AG08395 (cell line): ENCODE measurements at regions not wholly inside any gene's neighbourhood (a gene's known extent, or its start where the extent isn't known, plus 50 kb on each side); places are given as distances from the start of the nearest gene placed in this dataset.
"Not testable (repeated sequence)": the region's sequence is repeated elsewhere in the genome, so short reads cannot be mapped to it uniquely, and the experiment has no call there.

Experiments used
- DNase-seq: peaks from one replicate; pipeline ENCODE4 v3.0.0; 2012; ENCODE audit warnings: mixed read lengths, low spot score

GRCh38 chr6:146985111-146985510, 219.1 kb upstream of the STXBP5 start:
- no peak for DNase-seq

- no peak for DNase-seq
Measured at GRCh38 chr6:146985966-146986365, 218.3 kb upstream of the STXBP5 start.

- not testable (repeated sequence) for DNase-seq
Measured at GRCh38 chr6:146987938-146988337, 216.3 kb upstream of the STXBP5 start.

GRCh38 chr6:146989860-146990259, 214.4 kb upstream of the STXBP5 start:
- no peak for DNase-seq

GRCh38 chr6:146990284-146990683, 213.9 kb upstream of the STXBP5 start:
- DNase-seq = peak; percentile 50

- no peak for DNase-seq
Measured at GRCh38 chr6:146990821-146991798, 213.1 kb upstream of the STXBP5 start.

- DNase-seq = peak; percentile 19
Measured at GRCh38 chr6:146997062-146997461, 207.2 kb upstream of the STXBP5 start.

GRCh38 chr6:146999766-147000165, 204.5 kb upstream of the STXBP5 start:
- DNase-seq = no peak

- peak; percentile 51 for DNase-seq
Measured at GRCh38 chr6:147000545-147001488, 203.4 kb upstream of the STXBP5 start.

- DNase-seq = peak; percentile 19
Measured at GRCh38 chr6:147001621-147002020, 202.6 kb upstream of the STXBP5 start.

GRCh38 chr6:147003186-147003585, 201.0 kb upstream of the STXBP5 start:
- no peak for DNase-seq

- no peak for DNase-seq
Measured at GRCh38 chr6:147005499-147005898, 198.7 kb upstream of the STXBP5 start.

- no peak for DNase-seq
Measured at GRCh38 chr6:147007441-147007840, 196.8 kb upstream of the STXBP5 start.

GRCh38 chr6:147009358-147009757, 194.9 kb upstream of the STXBP5 start:
- no peak for DNase-seq

GRCh38 chr6:147015674-147016073, 188.5 kb upstream of the STXBP5 start:
- no peak for DNase-seq

GRCh38 chr6:147016440-147016839, 187.8 kb upstream of the STXBP5 start:
- DNase-seq = no peak

- no peak for DNase-seq
Measured at GRCh38 chr6:147017153-147017552, 187.1 kb upstream of the STXBP5 start.

GRCh38 chr6:147019001-147019400, 185.2 kb upstream of the STXBP5 start:
- DNase-seq = no peak

- DNase-seq = peak; percentile 32
Measured at GRCh38 chr6:147022041-147022440, 182.2 kb upstream of the STXBP5 start.

- no peak for DNase-seq
Measured at GRCh38 chr6:147023148-147023547, 181.1 kb upstream of the STXBP5 start.

- DNase-seq = no peak
Measured at GRCh38 chr6:147023581-147023980, 180.6 kb upstream of the STXBP5 start.

- DNase-seq = no peak
Measured at GRCh38 chr6:147029923-147030322, 174.3 kb upstream of the STXBP5 start.

GRCh38 chr6:147033267-147033666, 170.9 kb upstream of the STXBP5 start:
- peak; percentile 23 for DNase-seq
